Spleen (tissue), 7 donors: ENCODE measurements at regions not wholly inside any gene's neighbourhood (a gene's known extent, or its start where the extent isn't known, plus 50 kb on each side); places are given as distances from the start of the nearest gene placed in this dataset.

Experiments
- CTCF ChIP-seq, 11 experiments: fragments of 200-600 bp in 7 of 11; fragments of 450-650 bp in 4 of 11; sonication (generic) in 4 of 11; IDR thresholded peaks in 8 of 11; conservative IDR thresholded peaks in 3 of 11; 1 replicate in 7 of 11; 2 replicates in 4 of 11; pipeline versions ENCODE4 v1.4.0 to v1.8.0; 2016 to 2021; ENCODE audit warnings: antibody characterized with exemption in 11 of 11, inconsistent platforms in 4 of 11, mild to moderate bottlenecking in 1 of 11
- POLR2A ChIP-seq, 3 donors: fragments of 450-650 bp; IDR thresholded peaks; one replicate each; pipeline ENCODE4 v1.5.1; 2017; ENCODE audit warnings: antibody characterized with exemption in 3 of 3, mild to moderate bottlenecking in 1 of 3
- POLR2AphosphoS5 ChIP-seq, 3 donors: sonication (generic); formaldehyde crosslinking; IDR thresholded peaks; one replicate each; pipeline ENCODE4 v1.5.1; 2017; ENCODE audit warnings: antibody characterized with exemption in 3 of 3
- donor health status: DM: no; HTN: no; CAD: no; lungs with moderate emphysema.
- donor health status: DM: no; HTN: no; CAD: no.
- donor health status: DM: no; HTN: no; CAD: no.

- TF ChIP-seq CTCF (IDR thresholded peaks at IDR 0.05 in 8 of 11, conservative IDR thresholded peaks at IDR 0.05 in 3 of 11) (no peak), POLR2A (IDR thresholded peaks at IDR 0.05) (no peak), POLR2AphosphoS5 (IDR thresholded peaks at IDR 0.05) (no peak)
Observed at GRCh38 chr13:103291798-103292572, 225.8 kb upstream of the SLC10A2 start.
